ENCODE measurements at regions not wholly inside any gene's neighbourhood (a gene's known extent, or its start where the extent isn't known, plus 50 kb on each side); places are given as distances from the start of the nearest gene placed in this dataset.

- intact Hi-C loops (cut with micrococcal nuclease; ENCODE audit: unreplicated experiment) (no loop called here), in situ Hi-C loops (cut with MboI) (no loop called here)
- DNase-seq (ENCODE audit: low read depth, low spot score) (no peak), ATAC-seq (no peak), FAIRE-seq (no peak)
- Histone ChIP-seq H3K36me3 (ENCODE audit: control insufficient read depth in 2 of 2, insufficient read depth in 2 of 2, low read length in 1 of 2) (no peaks in the 10 kb centered on the region), H3K4me2 (ENCODE audit: control insufficient read depth, insufficient read depth) (no peak overlapping the region), H3K9me3 (replicated peaks; ENCODE audit: control insufficient read depth, insufficient read depth, low read length) (no peaks in the 10 kb centered on the region), H3K27me3 (replicated peaks in 1 of 2; ENCODE audit: control insufficient read depth in 2 of 2, insufficient read depth in 2 of 2, low read length in 1 of 2) (no peaks in the 10 kb centered on the region), H2AFZ (ENCODE audit: control insufficient read depth, low read depth, low read length) (no peak overlapping the region), H3K4me1 (ENCODE audit: control insufficient read depth, insufficient read depth, low read length) (no peaks in the 10 kb centered on the region), H4K20me1 (ENCODE audit: control insufficient read depth, insufficient read depth) (no peaks in the 10 kb centered on the region), H3K4me3 (no peak overlapping the region), H3K27ac (ENCODE audit: control insufficient read depth, insufficient read depth) (no peak overlapping the region), H3K9ac (ENCODE audit: control insufficient read depth, insufficient read depth, low read length) (no peak overlapping the region), H3K79me2 (ENCODE audit: control insufficient read depth, insufficient read depth, low read length) (no peaks in the 10 kb centered on the region)
- WGBS (ENCODE audit: insufficient coverage, insufficient replicate concordance, low lambda C conversion rate, missing lambda C conversion rate), result 27% methylated on average over 4 of the region's 4 CpGs
- CTCF ChIA-PET, result no interaction called here
- RAD21 ChIA-PET (ENCODE audit: unreplicated experiment), result no interaction called here
- BruUV-seq (replicated peaks), result no TSS peak
- TF ChIP-seq CHD2 (IDR thresholded peaks at IDR 0.05; ENCODE audit: borderline replicate concordance, low read depth, low read length), result no peak
- no peak for TF ChIP-seq ATF3 (IDR thresholded peaks at IDR 0.05; ENCODE audit: borderline replicate concordance, extremely low read depth, low read depth, low read length)
- TF ChIP-seq PKNOX1 (IDR thresholded peaks at IDR 0.05), result no peak
- TF ChIP-seq NFYB (IDR thresholded peaks at IDR 0.05; ENCODE audit: insufficient read depth, low read depth, low read length), result no peak
- TF ChIP-seq CBFB (IDR thresholded peaks at IDR 0.05; ENCODE audit: low read depth), result no peak
- TF ChIP-seq NKRF (conservative IDR thresholded peaks at IDR 0.05), result no peak
- no peak for TF ChIP-seq E2F4 (IDR thresholded peaks at IDR 0.05; ENCODE audit: low read depth, low read length)
- TF ChIP-seq IKZF1 (conservative IDR thresholded peaks at IDR 0.05), result no peak
- no peak for TF ChIP-seq YBX1 (IDR thresholded peaks at IDR 0.05)
- TF ChIP-seq NBN (IDR thresholded peaks at IDR 0.05), result no peak
- no peak for TF ChIP-seq MTA2 (IDR thresholded peaks at IDR 0.05; ENCODE audit: low read depth)
- SMC1A ChIA-PET (ENCODE audit: uncharacterized antibody, unreplicated experiment), result no interaction called here
- POLR2A ChIA-PET, result no interaction called here
Measured at GRCh38 chr7:50185208-50185607, 92.2 kb upstream of the ZPBP start.

Data from GM12878 (cell line).